HT1080 (cell line): ENCODE measurements at regions not wholly inside any gene's neighbourhood (a gene's known extent, or its start where the extent isn't known, plus 50 kb on each side); places are given as distances from the start of the nearest gene placed in this dataset.
A peak's percentile ranks its signal among the peaks of the same experiment; 100 is the strongest.
"Not testable (repeated sequence)": the region's sequence is repeated elsewhere in the genome, so short reads cannot be mapped to it uniquely, and the experiment has no call there.

Experiments used
- DNase-seq: peaks from one replicate; pipeline ENCODE4 v3.0.0-alpha.2; 2015; ENCODE audit warnings: low read depth

DNA sequence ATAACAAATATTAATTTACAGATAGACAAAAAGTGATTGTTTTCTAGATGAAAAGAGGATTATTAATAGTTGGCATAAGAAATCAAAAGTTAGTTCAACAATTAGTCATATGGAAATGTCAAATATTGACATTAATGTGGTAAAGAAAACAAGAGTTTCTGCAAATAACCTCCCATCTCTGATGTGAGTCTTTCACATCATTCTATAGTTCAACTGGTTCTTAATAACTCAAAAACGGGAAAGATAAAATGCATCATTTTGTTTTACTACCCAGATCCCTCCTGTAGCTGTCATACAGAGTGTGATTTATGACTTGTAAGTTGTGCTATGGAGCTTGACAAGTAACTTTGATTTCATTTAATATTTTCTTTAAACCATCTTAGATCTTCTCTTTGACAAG is 594.8 kb downstream of the ZWINT start:
- DNase-seq: no peak

DNA sequence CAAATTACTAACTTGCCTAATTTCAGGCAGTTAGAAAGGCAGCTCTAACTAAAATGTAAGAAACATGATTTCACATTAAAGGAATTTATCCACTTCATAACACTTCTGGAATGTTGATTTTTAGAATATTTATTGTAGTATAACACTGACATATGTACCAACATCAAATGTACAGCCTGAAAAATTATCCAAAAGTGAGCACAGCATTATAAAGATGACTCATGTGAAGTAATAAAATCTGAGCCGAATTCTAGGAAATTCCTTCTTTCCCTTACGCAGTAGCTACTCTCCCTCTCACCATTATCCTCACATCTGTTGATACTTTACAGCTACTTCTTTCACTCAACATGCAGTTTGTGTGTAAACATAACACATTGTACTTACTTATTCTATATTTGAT is 610.6 kb downstream of the ZWINT start:
- no peak for DNase-seq

DNA sequence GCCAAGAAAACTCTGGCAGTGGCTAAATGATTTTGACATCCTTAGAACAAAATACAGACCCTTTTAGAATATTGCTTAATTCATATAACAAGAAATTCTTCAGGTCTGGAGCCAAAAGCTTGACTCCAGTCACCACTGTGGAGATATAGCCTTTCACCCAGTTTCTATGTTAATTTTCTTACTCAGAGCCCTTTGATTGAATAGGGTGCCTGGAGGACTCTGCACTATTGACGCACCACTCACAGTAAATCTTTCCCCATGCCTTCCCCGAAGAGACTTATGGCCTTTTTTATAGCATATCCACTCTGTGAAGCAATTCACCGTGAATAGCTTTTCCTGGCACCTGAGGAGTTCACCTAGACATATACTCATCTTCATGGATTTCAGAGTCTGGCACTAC is 613.8 kb downstream of the ZWINT start:
- no peak for DNase-seq

- no peak for DNase-seq
These were observed 615.1 kb downstream of the ZWINT start for GRCh38 chr10:55746002-55746401.

DNA sequence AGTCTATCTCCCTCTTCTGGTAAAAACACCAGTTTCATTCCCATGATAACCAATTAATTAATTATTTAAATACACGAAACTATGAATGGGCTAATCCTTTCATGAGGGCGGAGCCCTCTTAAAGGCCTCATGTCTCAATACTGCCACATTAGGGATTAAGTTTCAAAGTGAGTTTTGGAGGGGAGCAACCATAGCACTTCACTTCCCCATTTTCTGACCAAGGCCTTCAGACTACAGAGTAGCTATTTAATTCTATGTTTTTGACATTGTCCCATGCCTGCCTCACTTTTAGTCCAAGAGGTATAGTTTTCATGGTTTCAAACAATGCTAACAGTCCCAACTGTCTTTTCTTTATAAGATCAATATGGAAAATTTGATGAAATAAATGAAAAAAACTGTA is 618.6 kb downstream of the ZWINT start:
- DNase-seq: no peak

DNA sequence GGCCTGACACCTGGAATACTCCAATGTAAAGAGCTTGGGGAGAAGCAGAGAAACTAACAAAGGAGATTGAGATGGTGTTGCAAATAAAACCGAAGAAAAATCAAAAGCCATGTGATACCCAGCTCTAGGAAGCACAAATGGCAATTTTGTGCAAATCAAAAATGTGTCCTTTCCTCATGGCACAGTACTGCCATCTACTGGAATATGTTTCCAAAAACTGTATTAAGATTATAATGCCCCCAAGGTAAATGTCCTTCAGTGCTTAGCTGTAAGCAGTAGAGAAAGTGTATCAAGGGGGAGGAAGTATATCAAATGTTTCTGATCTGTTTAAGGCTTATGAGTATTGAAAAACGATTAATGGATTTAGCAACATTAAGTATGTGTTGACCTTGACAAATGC is 620.3 kb downstream of the ZWINT start:
- DNase-seq: peak; percentile 51

DNA sequence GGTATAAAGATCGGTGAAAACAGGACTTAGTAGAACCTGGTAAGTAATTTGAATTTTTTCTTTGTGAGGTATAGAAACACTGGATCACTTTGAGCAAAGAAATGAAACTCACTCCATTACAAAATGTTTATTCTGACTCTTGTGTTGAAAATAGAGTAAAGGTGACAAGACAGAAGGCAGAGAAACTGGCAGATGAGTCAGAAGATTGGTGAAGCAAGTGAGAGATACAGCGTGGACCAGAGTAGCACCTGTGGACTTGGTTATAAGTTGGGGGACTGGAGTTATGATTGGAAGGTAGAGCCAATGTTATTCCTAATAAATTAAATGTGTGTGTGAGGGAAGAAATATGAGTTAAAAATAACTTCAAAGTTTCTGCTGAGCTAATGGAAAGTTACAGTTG is 620.9 kb downstream of the ZWINT start:
- DNase-seq: no peak

DNA sequence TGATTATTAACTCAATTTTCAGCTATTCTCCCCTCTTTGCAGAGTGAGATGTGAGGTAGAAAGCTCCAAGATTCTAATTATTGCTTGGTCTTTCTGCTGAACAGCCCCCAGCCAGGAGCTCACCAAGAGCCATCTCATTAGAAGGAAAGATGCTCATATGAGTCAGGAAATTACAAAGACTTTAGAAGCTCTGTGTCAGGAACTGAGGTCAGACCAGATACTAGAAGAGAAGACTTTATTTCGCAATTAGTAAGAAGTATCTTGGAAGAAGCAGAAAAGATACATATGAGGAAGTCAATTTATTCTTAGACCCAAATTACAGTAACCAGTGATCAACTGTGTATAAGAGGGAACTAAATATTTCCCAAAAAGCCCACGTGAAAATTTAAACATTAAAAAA is 626.9 kb downstream of the ZWINT start:
- peak; percentile 4 for DNase-seq

GRCh38 chr10:55704950-55705349 is 656.1 kb downstream of the ZWINT start:
- no peak for DNase-seq

GRCh38 chr10:55668326-55668922 is 692.6 kb downstream of the ZWINT start:
- DNase-seq: peak; percentile 20

DNA sequence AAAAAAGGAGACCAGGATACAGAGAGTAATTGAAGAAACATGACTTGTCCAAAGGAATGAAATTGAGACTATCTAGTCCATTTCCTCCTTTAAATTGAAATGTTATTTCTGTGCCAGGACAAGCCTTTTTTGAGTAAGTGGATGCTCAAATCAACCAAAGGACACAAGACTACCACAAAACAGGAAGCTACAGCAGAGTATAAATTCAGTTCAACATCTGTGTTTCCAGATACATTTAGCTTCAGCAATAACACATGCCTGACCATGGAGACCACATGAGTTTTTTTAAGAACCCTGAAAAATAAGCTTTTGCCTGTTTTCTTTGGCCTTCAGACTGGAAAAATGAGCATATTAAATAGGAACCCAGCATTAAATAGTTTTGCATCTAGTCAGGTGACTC is 707.5 kb downstream of the ZWINT start:
- DNase-seq: no peak

DNA sequence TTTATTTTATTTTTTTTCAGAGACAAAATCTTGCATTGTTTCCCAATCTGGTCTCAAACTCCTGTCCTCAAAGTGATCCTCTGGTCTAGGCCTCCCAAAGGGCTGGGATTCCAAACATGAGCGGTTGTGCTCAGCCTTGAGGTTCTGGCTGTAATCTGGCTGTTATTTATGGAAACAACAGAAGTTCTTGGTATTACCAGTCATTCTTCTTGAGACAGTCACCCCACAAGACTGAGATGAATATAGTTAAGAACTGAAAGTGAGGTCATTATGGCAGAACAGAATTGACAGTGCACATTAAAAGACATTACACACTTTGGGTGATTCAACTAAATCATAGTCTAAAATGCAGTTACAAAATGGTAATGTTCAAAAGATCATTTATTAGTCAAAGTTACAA is 719.5 kb downstream of the ZWINT start:
- no peak for DNase-seq

DNA sequence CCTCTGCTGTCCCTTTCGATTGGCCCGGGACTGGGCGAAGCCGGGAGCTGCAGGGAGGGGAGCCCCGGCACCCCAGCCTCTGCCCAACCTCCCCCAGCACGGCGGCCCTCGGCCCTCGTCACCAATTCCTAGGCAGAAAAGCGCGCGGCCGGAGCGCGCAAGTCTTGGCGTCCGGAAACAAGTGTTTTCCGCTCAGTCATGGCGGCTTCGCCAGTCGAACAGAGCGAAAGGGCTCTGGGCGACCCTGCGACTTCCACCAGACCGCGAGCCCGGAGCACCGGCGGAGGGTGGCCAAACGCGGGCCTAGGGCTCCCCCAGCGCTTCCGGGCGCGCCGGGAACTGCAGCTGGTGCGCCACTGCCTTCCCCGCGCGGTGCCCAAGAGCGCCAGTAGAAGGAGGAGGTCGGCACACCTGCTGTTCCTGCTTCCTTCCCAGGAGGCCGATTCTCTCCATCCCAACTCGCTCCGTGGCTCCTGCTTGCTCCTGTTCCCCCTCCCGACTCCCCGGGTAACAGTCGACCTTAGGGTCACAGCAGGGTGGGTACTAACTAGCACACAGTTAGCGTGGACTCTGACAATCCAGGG is 729.9 kb downstream of the ZWINT start:
- peak; percentile 61 for DNase-seq

DNA sequence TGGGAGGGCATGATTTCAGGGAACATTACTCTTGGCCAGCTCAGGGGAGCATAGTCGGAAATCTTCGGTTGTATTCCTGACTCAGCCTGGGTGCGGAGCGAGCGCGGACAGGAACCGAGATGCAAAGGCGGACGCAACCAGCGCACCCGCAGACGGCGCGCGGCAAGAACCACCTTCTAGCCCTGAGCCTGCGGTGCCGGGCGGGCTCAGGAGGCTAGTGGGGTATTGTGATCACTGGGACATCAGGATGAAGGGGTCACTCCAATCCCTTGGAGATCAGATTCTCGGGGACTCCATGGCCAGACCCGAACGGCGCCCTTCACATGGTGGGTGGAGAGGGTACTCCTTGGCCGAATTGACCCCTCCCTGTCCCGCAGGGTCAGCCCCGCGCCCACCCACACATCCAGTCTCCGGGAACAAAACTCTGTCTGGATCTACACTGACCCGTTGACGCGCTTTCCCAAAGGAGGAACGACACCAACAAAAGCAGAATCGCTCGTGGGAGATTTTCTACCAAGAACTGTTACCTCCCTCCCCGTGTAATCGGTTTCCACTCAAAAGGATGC is 730.5 kb downstream of the ZWINT start:
- DNase-seq: no peak

- DNase-seq: no peak
These were observed 731.1 kb downstream of the ZWINT start for GRCh38 chr10:55629793-55630490.

- no peak for DNase-seq
These were observed 732.8 kb downstream of the ZWINT start for GRCh38 chr10:55628260-55628701.

GRCh38 chr10:55627501-55628051 is 733.5 kb downstream of the ZWINT start:
- no peak for DNase-seq

- not testable (repeated sequence) for DNase-seq
These were observed 759.2 kb downstream of the ZWINT start for GRCh38 chr10:55601690-55602478.

- no peak for DNase-seq
These were observed 750.6 kb upstream of the PCDH15 start for GRCh38 chr10:55551603-55552002.

GRCh38 chr10:55550236-55550635 is 749.2 kb upstream of the PCDH15 start:
- peak; percentile 73 for DNase-seq

DNA sequence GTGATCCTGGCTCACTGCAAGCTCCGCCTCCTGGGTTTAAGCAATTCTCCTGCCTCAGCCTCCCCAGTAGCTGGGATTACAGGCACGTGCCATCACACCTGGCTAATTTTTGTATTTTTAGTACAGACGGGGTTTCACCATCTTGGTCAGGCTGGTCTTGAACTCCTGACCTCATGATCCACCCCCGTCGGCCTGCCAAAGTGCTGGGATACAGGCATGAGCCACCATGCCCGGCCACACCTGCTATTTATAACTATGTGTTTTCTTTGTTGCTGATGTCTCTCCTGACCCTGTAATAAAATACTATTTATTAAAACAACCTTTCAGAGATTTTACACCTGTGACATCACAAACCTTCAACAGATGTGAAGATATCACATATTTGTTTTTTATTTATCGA is 736.5 kb upstream of the PCDH15 start:
- DNase-seq: not testable (repeated sequence)
